ENCODE measurements at regions not wholly inside any gene's neighbourhood (a gene's known extent, or its start where the extent isn't known, plus 50 kb on each side); places are given as distances from the start of the nearest gene placed in this dataset.

- H3K27me3 ChIP-seq, result no peaks in the 10 kb centered on the region
- ATAC-seq, result no peak
- intact Hi-C loops (cut with DNase I), result no loop called here
- no peak overlapping the region for H3K27ac ChIP-seq
- no peaks in the 10 kb centered on the region for H3K9me3 ChIP-seq
- H3K4me3 ChIP-seq, result no peak overlapping the region
- no peak for TF ChIP-seq CTCF (IDR thresholded peaks at IDR 0.05)
- H3K36me3 ChIP-seq, result no peaks in the 10 kb centered on the region
- no peaks in the 10 kb centered on the region for H3K4me1 ChIP-seq
- no peak for DNase-seq
Observed at GRCh38 chr4:89604951-89605350, 232.0 kb downstream of the SNCA start.

GRCh38 chr4:89599026-89599425, 237.9 kb downstream of the SNCA start:
- intact Hi-C loops (cut with DNase I), result no loop called here
- Histone ChIP-seq H3K27me3 (no peaks in the 10 kb centered on the region), H3K36me3 (no peaks in the 10 kb centered on the region), H3K9me3 (no peaks in the 10 kb centered on the region), H3K4me1 (no peaks in the 10 kb centered on the region), H3K27ac (no peak overlapping the region), H3K4me3 (no peak overlapping the region)
- no peak for DNase-seq
- no peak for TF ChIP-seq CTCF (IDR thresholded peaks at IDR 0.05)
- no peak for ATAC-seq

DNA sequence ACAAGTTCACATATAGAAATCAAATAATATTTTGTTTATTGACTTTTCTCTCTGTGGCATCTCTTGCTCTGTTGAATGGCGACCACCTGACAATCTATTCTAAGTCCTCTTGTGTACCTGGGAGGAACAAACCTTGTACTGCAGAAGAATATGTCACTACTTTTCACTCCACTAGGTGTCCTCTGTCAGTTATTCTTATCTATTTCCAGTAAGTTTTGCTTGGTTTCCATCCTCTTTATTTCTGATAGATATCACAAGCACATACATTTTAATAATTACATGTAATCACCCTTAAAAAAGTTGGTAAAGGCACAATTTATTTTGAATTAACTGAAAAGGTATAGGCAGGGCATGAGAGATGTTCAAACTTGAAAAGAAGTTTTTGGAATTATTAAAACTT, 238.4 kb downstream of the SNCA start:
- Histone ChIP-seq H3K27ac (no peak overlapping the region), H3K9me3 (no peaks in the 10 kb centered on the region), H3K36me3 (no peaks in the 10 kb centered on the region), H3K4me3 (no peak overlapping the region), H3K27me3 (no peaks in the 10 kb centered on the region), H3K4me1 (no peaks in the 10 kb centered on the region)
- intact Hi-C loops (cut with DNase I), result no loop called here
- TF ChIP-seq CTCF (IDR thresholded peaks at IDR 0.05), result no peak
- ATAC-seq (no peak), DNase-seq (peak in 1 of 4 donors; percentile 3)

DNA sequence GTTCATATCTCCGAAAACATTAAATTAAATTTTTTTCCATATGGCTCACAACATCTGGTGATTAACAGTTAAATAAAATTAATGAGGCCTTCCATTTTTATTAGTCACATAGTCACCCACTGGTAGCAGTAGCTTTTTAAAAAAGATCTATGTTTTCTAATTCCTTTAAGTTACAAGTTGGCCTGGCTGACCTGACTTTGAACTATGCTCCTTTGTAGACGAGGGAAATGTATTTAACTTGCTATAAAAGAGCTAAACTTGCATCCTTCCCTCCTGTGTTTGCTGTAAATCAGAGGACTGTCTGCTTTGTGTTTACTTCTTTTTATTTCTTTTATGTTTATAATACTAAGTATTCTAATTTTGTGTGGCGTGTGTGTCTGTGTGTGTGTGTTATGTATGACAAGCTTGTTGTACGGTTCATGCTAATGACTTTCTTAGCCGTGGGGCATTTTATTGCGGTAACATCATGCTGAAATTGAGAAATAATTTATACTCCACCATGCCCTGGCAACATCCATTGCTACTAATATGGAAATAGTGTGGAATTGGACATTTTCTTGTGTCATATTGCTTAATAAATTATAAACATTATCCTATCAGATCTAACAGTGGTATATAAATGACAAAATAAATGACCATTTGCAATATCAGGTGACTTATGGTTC, 241.7 kb downstream of the SNCA start:
- TF ChIP-seq CTCF (IDR thresholded peaks at IDR 0.05), result no peak
- intact Hi-C loops (cut with DNase I), result no loop called here
- Histone ChIP-seq H3K4me3 (no peak overlapping the region), H3K4me1 (no peaks in the 10 kb centered on the region), H3K9me3 (no peaks in the 10 kb centered on the region), H3K36me3 (no peaks in the 10 kb centered on the region), H3K27me3 (peaks cover 0 to 3% of the 10 kb centered on the region in 2 donors), H3K27ac (no peak overlapping the region)
- DNase-seq (no peak), ATAC-seq (no peak)

- no peak overlapping the region for H3K4me3 ChIP-seq
- H3K36me3 ChIP-seq, result no peaks in the 10 kb centered on the region
- H3K27ac ChIP-seq, result no peak overlapping the region
- H3K9me3 ChIP-seq, result no peaks in the 10 kb centered on the region
- DNase-seq (no peak), ATAC-seq (no peak)
- TF ChIP-seq CTCF (IDR thresholded peaks at IDR 0.05), result no peak
- H3K27me3 ChIP-seq, result peaks cover 0 to 3% of the 10 kb centered on the region in 2 donors
- intact Hi-C loops (cut with DNase I), result no loop called here
- H3K4me1 ChIP-seq, result no peaks in the 10 kb centered on the region
Observed at GRCh38 chr4:89590128-89590527, 246.8 kb downstream of the SNCA start.

Data from left lung (tissue), 4 donors.